Keratinocyte (primary cell): ENCODE measurements at regions not wholly inside any gene's neighbourhood (a gene's known extent, or its start where the extent isn't known, plus 50 kb on each side); places are given as distances from the start of the nearest gene placed in this dataset.

Source experiments
- DNase-seq: peaks from one replicate; pipeline ENCODE4 v3.0.0-alpha.2; 2011; ENCODE audit warnings: low read depth, missing footprints, low spot score
- FAIRE-seq: peaks from 2 replicates; lab custom pipeline; 2011; peaks lifted over from hg19 to GRCh38; lab: Jason Lieb, UNC
- H2AFZ ChIP-seq: 2 replicates; pipeline ENCODE4 v1.6.0; 2012; ENCODE audit warnings: low read length, control low read depth, inconsistent platforms; ENCODE audit not compliant: control insufficient read depth
- H3K27ac ChIP-seq: 2 replicates; pipeline ENCODE4 v1.5.1; 2011; ENCODE audit warnings: low read length; ENCODE audit not compliant: control insufficient read depth, insufficient read depth
- H3K27me3 ChIP-seq: 3 replicates; pipeline ENCODE4 v1.6.0; 2011; ENCODE audit warnings: low read length; ENCODE audit not compliant: control insufficient read depth, insufficient read depth; ENCODE audit errors: extremely low read depth
- H3K36me3 ChIP-seq, 2 experiments: 2 replicates in 1 of 2; 3 replicates in 1 of 2; pipeline ENCODE4 v1.5.1; 2011; ENCODE audit warnings: low read length in 2 of 2, mild to moderate bottlenecking in 1 of 2; ENCODE audit not compliant: control insufficient read depth in 2 of 2, insufficient read depth in 2 of 2; ENCODE audit errors: extremely low read depth in 1 of 2
- H3K4me1 ChIP-seq: 3 replicates; pipeline ENCODE4 v1.5.1; 2011; ENCODE audit warnings: low read length; ENCODE audit not compliant: control insufficient read depth, insufficient read depth; ENCODE audit errors: extremely low read depth
- H3K4me2 ChIP-seq: 3 replicates; pipeline ENCODE4 v1.6.0; 2011; ENCODE audit warnings: low read depth, low read length; ENCODE audit not compliant: control insufficient read depth, insufficient read depth; ENCODE audit errors: extremely low read depth
- H3K4me3 ChIP-seq, 3 experiments: fragments of 200-600 bp in 1 of 3; sonication (generic) in 1 of 3; 2 replicates in 2 of 3; 3 replicates in 1 of 3; pipeline ENCODE4 v1.5.1; 2011 to 2016; ENCODE audit warnings: low read length in 3 of 3, mild to moderate bottlenecking in 3 of 3, control low read depth in 2 of 3, inconsistent platforms in 1 of 3, low read depth in 1 of 3, mixed read lengths in 1 of 3, mixed run types in 1 of 3, moderate library complexity in 1 of 3; ENCODE audit not compliant: control insufficient read depth in 2 of 3, insufficient read depth in 2 of 3; ENCODE audit errors: extremely low read depth in 1 of 3
- H3K79me2 ChIP-seq: 2 replicates; pipeline ENCODE4 v1.6.0; 2012; ENCODE audit warnings: low read length; ENCODE audit not compliant: control insufficient read depth, insufficient read depth
- H3K9ac ChIP-seq: 3 replicates; pipeline ENCODE4 v1.6.0; 2011; ENCODE audit warnings: low read length; ENCODE audit not compliant: control insufficient read depth, insufficient read depth; ENCODE audit errors: extremely low read depth
- H3K9me1 ChIP-seq: 3 replicates; pipeline ENCODE4 v1.6.0; 2011; ENCODE audit warnings: low read length; ENCODE audit not compliant: control insufficient read depth, insufficient read depth; ENCODE audit errors: extremely low read depth
- H3K9me3 ChIP-seq: 2 replicates; pipeline ENCODE4 v1.5.1; 2012; ENCODE audit warnings: low read depth, low read length; ENCODE audit not compliant: control insufficient read depth
- H4K20me1 ChIP-seq: 3 replicates; pipeline ENCODE4 v1.6.0; 2011; ENCODE audit warnings: low read length; ENCODE audit not compliant: control insufficient read depth, insufficient read depth; ENCODE audit errors: extremely low read depth
- CTCF ChIP-seq, 3 experiments: IDR thresholded peaks in 1 of 3; conservative IDR thresholded peaks in 1 of 3; optimal IDR thresholded peaks in 1 of 3; 2 replicates in 2 of 3; 3 replicates in 1 of 3; pipeline versions ENCODE3 to v1.5.1; 2011; ENCODE audit warnings: low read length in 3 of 3, mild to moderate bottlenecking in 3 of 3, moderate library complexity in 2 of 3, control low read depth in 1 of 3, inconsistent platforms in 1 of 3; ENCODE audit not compliant: insufficient read depth in 2 of 3; ENCODE audit errors: extremely low read depth in 1 of 3
- EZH2 ChIP-seq: IDR thresholded peaks from one replicate; pipeline ENCODE4 v1.6.1; 2012; ENCODE audit warnings: inconsistent platforms, mild to moderate bottlenecking, low read length, moderate library complexity
- dilution Hi-C: fragments of 300-500 bp; cut with MboI; formaldehyde crosslinking; loops from one replicate; pipeline ENCODE4 v1.7.0; 2020; ENCODE audit warnings: low sequenced_read_pairs; ENCODE audit not compliant: extremely low pct_ligation_motif_present

GRCh38 chr2:4995466-4995865 lies 696.7 kb upstream of the SOX11 start:
- no peaks in the 10 kb centered on the region for H3K9me3 ChIP-seq
- FAIRE-seq = no peak

DNA sequence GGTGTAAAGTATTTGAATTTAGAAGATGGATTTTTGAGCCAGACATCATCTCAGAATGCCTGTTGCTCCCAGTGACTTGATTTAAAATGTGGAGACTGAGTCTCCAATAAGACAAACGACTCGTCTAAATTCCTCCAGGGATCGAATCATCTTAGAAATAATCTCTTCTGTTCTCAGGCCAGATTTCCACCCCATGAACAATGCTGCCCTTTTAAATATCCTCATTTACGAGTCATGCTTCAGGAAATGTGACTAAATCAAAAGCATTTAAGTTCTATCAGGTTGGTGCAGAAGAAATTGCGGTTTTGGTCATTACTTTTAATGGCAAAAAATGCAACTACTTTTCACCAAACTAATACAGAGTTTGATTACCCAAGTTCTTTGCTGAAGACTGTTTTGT lies 684.6 kb upstream of the SOX11 start:
- Histone ChIP-seq H3K9me3 (no peaks in the 10 kb centered on the region), H4K20me1 (no peaks in the 10 kb centered on the region), H3K9me1 (no peaks in the 10 kb centered on the region), H3K36me3 (no peaks in the 10 kb centered on the region), H3K4me3 (no peak overlapping the region), H3K4me2 (no peak overlapping the region), H2AFZ (no peak overlapping the region), H3K27ac (no peak overlapping the region), H3K79me2 (no peaks in the 10 kb centered on the region), H3K27me3 (no peaks in the 10 kb centered on the region), H3K4me1 (no peaks in the 10 kb centered on the region), H3K9ac (no peak overlapping the region)
- FAIRE-seq (no peak), DNase-seq (no peak)
- dilution Hi-C loops = no loop called here
- TF ChIP-seq EZH2 (no peak), CTCF (optimal IDR thresholded peaks at IDR 0.05 in 1 of 3, IDR thresholded peaks at IDR 0.05 in 1 of 3, conservative IDR thresholded peaks at IDR 0.05 in 1 of 3; ENCODE audit: extremely low read depth in 1 of 3, insufficient read depth in 2 of 3, low read length in 3 of 3) (no peak)

More at GRCh38 chr2:4995466-4995865, 696.7 kb upstream of the SOX11 start:
- TF ChIP-seq CTCF (optimal IDR thresholded peaks at IDR 0.05 in 1 of 3, IDR thresholded peaks at IDR 0.05 in 1 of 3, conservative IDR thresholded peaks at IDR 0.05 in 1 of 3; ENCODE audit: extremely low read depth in 1 of 3, insufficient read depth in 2 of 3, low read length in 3 of 3) (no peak), EZH2 (no peak)
- H2AFZ ChIP-seq = no peak overlapping the region
- no peak overlapping the region for H3K4me3 ChIP-seq
- dilution Hi-C loops = no loop called here
- H4K20me1 ChIP-seq = no peaks in the 10 kb centered on the region
- no peaks in the 10 kb centered on the region for H3K79me2 ChIP-seq
- no peaks in the 10 kb centered on the region for H3K27me3 ChIP-seq
- H3K9me1 ChIP-seq = no peaks in the 10 kb centered on the region
- H3K27ac ChIP-seq = no peak overlapping the region
- H3K36me3 ChIP-seq = no peaks in the 10 kb centered on the region
- no peak overlapping the region for H3K4me2 ChIP-seq
- no peak for DNase-seq
- H3K9ac ChIP-seq = no peak overlapping the region
- H3K4me1 ChIP-seq = no peaks in the 10 kb centered on the region
